Activated T-cell treated with anti-CD3 and anti-CD28 coated beads, Interleukin-2, amount 50 U/mL, for 72 hours (primary cell): ENCODE measurements at regions not wholly inside any gene's neighbourhood (a gene's known extent, or its start where the extent isn't known, plus 50 kb on each side); places are given as distances from the start of the nearest gene placed in this dataset.
"Not testable (repeated sequence)": the region's sequence is repeated elsewhere in the genome, so short reads cannot be mapped to it uniquely, and the experiment has no call there.

Experiments used
- ATAC-seq, 2 donors: fragments of 150-1000 bp; cut with Tn5 transposase; replicated peaks in 1 of 2; 2 replicates each; pipeline ENCODE4 v1.10.0; 2021; ENCODE audit warnings: moderate library complexity in 2 of 2, mild to moderate bottlenecking in 1 of 2
- DNase-seq, 2 donors: peaks; one replicate each; pipeline ENCODE4 v3.0.0; 2021 to 2022; ENCODE audit warnings: mixed read lengths in 1 of 2
- H3K27ac Mint-ChIP-seq: one replicate; pipeline ENCODE4 v1.8.0; 2022; ENCODE audit warnings: mild to moderate bottlenecking, moderate library complexity, mixed read lengths
- H3K27me3 Mint-ChIP-seq: one replicate; pipeline ENCODE4 v1.8.0; 2022; ENCODE audit warnings: low read depth, mixed read lengths
- H3K36me3 Mint-ChIP-seq, 2 donors: one replicate each; pipeline ENCODE4 v1.8.0; 2022; ENCODE audit warnings: mixed read lengths in 2 of 2, mild to moderate bottlenecking in 1 of 2; ENCODE audit not compliant: insufficient read depth in 2 of 2
- H3K4me1 Mint-ChIP-seq: one replicate; pipeline ENCODE4 v1.8.0; 2022; ENCODE audit warnings: low read depth, mixed read lengths
- H3K4me3 Mint-ChIP-seq, 2 donors: one replicate each; pipeline ENCODE4 v1.8.0; 2022; ENCODE audit warnings: mild to moderate bottlenecking in 2 of 2, mixed read lengths in 2 of 2, moderate library complexity in 2 of 2
- H3K9me3 Mint-ChIP-seq, 2 donors: one replicate each; pipeline ENCODE4 v1.8.0; 2022; ENCODE audit warnings: mixed read lengths in 2 of 2

- peaks cover 14% of the 10 kb centered on the region for H3K4me1 Mint-ChIP-seq
- not testable (repeated sequence) for H3K27ac Mint-ChIP-seq, H3K36me3 Mint-ChIP-seq, H3K9me3 Mint-ChIP-seq, ATAC-seq, H3K4me3 Mint-ChIP-seq, H3K27me3 Mint-ChIP-seq, DNase-seq
Measured at GRCh38 chr7:6929588-6929987, 103.5 kb upstream of the CCZ1B start.

DNA sequence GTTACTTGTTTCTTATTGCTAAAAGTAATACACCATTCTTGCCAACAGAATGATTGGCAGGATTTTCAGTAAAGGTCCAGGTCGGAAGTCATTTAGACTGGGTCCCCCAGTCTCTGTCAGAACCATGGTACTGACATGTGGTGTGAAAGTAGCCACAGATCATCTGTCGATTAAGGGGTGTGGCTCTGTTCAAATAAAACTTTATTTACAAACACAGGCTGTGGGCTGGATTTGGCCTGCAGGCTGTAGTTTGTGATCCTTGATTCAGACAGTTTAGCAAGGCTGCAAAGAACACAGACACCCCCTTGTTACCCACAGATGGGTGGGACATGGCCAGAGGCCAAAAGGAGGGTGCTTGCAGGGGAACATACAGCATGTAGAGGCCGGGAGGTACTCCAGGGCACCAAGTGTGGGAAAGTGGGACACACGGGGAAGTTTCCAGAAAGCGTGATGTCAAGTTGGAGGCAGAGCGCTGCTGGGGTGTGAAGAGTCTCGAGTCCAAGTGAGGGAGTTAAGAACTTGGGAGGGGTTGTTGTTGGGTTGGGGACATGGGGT is 104.1 kb upstream of the CCZ1B start:
- not testable (repeated sequence) for H3K36me3 Mint-ChIP-seq, ATAC-seq, H3K9me3 Mint-ChIP-seq, H3K27me3 Mint-ChIP-seq, H3K27ac Mint-ChIP-seq, DNase-seq
- Mint-ChIP-seq H3K4me3 (peak overlapping the region in 1 of 2 donors; percentile 70), H3K4me1 (peaks cover 14% of the 10 kb centered on the region)

- Mint-ChIP-seq H3K4me1 (peaks cover 11% of the 10 kb centered on the region), H3K4me3 (peak overlapping the region in 1 of 2 donors; percentile 1)
- H3K27ac Mint-ChIP-seq, H3K27me3 Mint-ChIP-seq, H3K9me3 Mint-ChIP-seq, H3K36me3 Mint-ChIP-seq, ATAC-seq: not testable (repeated sequence)
- DNase-seq: peak; percentile 46 to 47
Measured at GRCh38 chr7:6930787-6931186, 104.7 kb upstream of the CCZ1B start.

DNA sequence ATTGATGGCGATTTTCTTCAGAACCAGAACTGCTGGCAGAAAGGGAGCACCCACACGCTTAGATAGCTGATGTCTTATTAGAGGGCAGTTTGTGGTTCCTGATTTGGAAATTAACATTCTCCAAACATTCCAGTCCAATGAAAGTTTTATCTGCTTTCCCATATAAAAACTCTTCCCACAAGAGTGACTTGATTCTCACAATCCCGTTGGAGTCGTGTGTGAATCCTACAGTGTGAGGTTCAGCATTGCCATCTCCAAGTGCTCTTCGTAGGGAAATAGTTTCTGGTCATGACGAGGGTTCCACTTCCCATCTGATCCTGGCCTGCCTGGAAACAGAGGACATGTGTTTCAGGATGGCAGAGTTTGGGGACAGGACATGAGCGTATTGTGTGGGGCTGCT is 105.4 kb upstream of the CCZ1B start:
- not testable (repeated sequence) for H3K27ac Mint-ChIP-seq, H3K4me1 Mint-ChIP-seq

DNA sequence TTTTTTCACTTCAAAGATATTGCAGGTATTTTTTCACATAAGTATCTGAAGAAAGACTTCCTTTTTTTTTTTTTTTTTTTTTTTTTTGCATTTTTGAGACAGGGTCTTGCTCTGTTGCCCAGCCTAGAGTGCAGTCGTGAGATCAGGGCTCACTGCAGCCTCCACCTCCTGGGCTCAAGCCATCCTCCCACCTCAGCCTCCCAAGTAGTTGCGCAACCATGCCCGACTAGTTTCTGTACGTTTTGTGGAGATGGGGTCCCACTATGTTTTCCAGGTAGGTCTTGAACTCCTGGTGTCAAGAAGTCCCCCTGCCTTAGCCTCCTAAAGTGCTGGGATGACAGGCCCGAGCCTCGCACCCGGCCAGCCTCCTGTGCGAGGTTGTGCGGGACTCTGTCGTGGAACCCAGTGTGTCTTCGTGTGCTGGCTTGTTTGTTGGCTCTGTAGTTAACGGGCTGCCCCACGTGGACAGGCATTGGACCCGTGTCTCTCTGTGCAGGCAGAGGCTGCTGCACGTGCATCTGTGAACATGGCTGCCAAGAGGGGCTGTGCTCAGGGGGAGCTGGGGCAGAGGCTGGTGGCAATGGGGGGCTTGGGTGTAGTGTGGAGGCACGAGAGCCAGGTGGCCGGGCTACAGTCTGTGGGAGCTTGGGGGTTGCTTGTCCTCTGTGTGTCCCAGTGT is 108.0 kb upstream of the CCZ1B start:
- not testable (repeated sequence) for H3K9me3 Mint-ChIP-seq, DNase-seq, H3K36me3 Mint-ChIP-seq, H3K4me3 Mint-ChIP-seq, ATAC-seq, H3K4me1 Mint-ChIP-seq, H3K27ac Mint-ChIP-seq, H3K27me3 Mint-ChIP-seq

More for the DNA sequence above, 105.4 kb upstream of the CCZ1B start:
- not testable (repeated sequence) for H3K27me3 Mint-ChIP-seq, H3K9me3 Mint-ChIP-seq, H3K4me3 Mint-ChIP-seq, DNase-seq, ATAC-seq, H3K36me3 Mint-ChIP-seq

GRCh38 chr7:6934981-6935380 is 108.9 kb upstream of the CCZ1B start:
- DNase-seq (no peak), ATAC-seq (no peak)
- Mint-ChIP-seq H3K27me3 (no peaks in the 10 kb centered on the region), H3K4me1 (peaks cover 5% of the 10 kb centered on the region), H3K4me3 (no peak overlapping the region), H3K36me3 (no peaks in the 10 kb centered on the region), H3K27ac (no peak overlapping the region), H3K9me3 (no peaks in the 10 kb centered on the region)

GRCh38 chr7:6936626-6937025 is 110.6 kb upstream of the CCZ1B start:
- not testable (repeated sequence) for H3K27ac Mint-ChIP-seq, H3K36me3 Mint-ChIP-seq, H3K9me3 Mint-ChIP-seq, H3K4me1 Mint-ChIP-seq, DNase-seq, H3K27me3 Mint-ChIP-seq, ATAC-seq, H3K4me3 Mint-ChIP-seq

DNA sequence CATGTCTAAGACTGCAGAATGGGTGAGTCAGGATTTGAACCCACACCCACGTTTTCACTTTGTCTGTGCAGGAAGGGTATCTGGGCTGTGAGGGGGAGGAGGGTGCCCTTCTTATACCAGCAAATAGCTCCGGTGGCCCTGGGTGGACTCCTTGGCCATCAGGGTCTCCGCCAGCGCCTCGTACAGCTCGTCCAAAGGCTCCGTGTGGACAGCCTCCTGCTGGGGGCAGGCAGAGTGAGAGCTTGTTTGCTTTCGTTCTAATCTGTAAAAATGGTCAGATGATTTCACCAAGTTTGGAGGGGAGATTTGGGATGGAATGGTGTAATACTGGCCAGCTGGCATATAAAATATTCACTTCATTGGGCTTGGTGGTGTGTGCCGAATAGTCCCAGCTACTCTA is 111.7 kb upstream of the CCZ1B start:
- not testable (repeated sequence) for ATAC-seq, H3K27me3 Mint-ChIP-seq, H3K4me3 Mint-ChIP-seq, DNase-seq, H3K36me3 Mint-ChIP-seq, H3K27ac Mint-ChIP-seq, H3K9me3 Mint-ChIP-seq, H3K4me1 Mint-ChIP-seq

DNA sequence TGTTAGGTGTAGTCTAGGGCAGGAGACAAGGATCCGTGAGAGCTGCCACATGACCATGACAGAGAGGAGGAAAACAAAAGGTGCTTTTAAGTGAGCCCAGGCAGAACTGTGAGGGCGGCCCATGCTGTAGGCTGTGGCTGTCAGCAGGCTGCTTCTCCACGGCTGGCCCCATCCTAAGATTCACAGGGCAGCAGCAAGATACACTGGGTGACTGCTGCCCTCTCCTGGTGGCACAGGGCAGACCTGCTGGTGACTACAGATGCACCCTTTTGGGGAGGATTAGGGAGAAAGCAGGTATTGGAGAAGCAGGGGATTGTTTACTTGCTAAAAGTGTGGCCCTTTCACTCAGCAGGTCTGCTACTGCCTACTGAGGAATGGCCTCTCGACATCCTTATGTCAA is 112.2 kb upstream of the CCZ1B start:
- H3K4me3 Mint-ChIP-seq: not testable (repeated sequence)

GRCh38 chr7:6939126-6939525 is 113.1 kb upstream of the CCZ1B start:
- not testable (repeated sequence) for H3K4me1 Mint-ChIP-seq, H3K36me3 Mint-ChIP-seq

More for the DNA sequence above, 112.2 kb upstream of the CCZ1B start:
- not testable (repeated sequence) for H3K27me3 Mint-ChIP-seq, ATAC-seq, H3K27ac Mint-ChIP-seq, H3K9me3 Mint-ChIP-seq, H3K4me1 Mint-ChIP-seq, H3K36me3 Mint-ChIP-seq
- DNase-seq: peak; percentile 15 to 18

DNA sequence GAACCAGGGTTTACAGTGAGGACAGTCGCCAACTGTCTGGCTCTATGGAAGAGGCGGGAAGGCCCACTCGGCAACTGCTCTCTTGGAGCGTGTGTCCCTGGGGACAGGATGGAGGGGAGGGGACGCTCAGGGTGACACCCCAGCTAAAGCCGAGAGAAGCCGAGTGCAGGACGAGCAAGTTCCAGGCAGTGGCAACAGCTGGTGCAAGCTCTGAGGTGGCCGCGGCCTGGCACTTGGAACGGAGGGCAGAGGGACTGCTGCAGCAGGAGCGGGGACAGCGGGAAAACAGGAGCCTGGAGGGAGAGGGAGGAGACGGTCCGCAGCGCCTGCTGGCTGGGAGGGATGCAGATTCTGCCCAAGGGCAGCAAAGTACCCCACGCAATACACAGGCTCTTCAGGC is 113.8 kb upstream of the CCZ1B start:
- H3K27ac Mint-ChIP-seq, ATAC-seq, H3K4me1 Mint-ChIP-seq, DNase-seq, H3K9me3 Mint-ChIP-seq, H3K4me3 Mint-ChIP-seq, H3K27me3 Mint-ChIP-seq, H3K36me3 Mint-ChIP-seq: not testable (repeated sequence)

More at GRCh38 chr7:6939126-6939525, 113.1 kb upstream of the CCZ1B start:
- not testable (repeated sequence) for H3K27ac Mint-ChIP-seq, H3K4me3 Mint-ChIP-seq, ATAC-seq, H3K9me3 Mint-ChIP-seq, H3K27me3 Mint-ChIP-seq, DNase-seq

DNA sequence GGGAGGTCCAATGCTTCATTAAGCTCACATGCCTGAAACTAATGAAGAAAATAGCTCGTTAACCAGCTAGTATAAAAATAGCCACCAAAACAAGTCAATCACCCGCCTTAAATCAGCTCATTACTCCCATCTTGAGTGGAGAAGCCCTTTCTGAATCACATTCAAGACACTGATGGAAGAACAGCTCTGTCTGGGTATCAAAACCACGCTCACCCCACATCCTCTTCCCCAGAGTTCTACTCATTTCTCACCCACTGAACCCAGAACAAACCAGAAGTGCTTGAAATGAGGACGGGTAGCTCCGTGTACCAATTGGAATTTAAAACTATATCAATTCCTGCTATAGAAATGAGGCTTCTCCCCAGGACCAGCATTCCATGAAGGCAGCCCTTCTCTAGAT is 120.8 kb upstream of the CCZ1B start:
- H3K36me3 Mint-ChIP-seq, H3K4me1 Mint-ChIP-seq, DNase-seq, H3K9me3 Mint-ChIP-seq, H3K4me3 Mint-ChIP-seq, ATAC-seq, H3K27ac Mint-ChIP-seq: not testable (repeated sequence)
- H3K27me3 Mint-ChIP-seq: peaks cover 18% of the 10 kb centered on the region

DNA sequence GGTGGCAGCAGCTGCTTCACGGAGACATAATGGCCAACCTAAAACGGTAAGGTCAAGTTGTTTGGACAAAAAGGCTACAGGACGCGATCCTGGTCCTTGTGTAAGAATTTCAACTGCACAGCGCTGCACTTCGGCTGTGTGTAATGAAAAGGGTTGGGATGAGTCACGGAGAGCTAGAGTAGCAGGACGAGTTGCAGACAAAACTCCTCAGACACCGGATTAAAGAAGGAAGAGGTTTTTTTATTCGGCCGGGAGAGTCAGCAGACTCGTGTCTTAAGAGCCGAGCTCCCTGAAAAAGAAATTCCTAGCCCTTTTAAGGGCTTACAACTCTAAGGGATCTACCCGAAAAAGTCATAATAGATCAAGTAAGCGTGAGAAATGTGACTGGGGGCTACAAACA is 124.2 kb upstream of the CCZ1B start:
- H3K27me3 Mint-ChIP-seq: peaks cover 18% of the 10 kb centered on the region
- not testable (repeated sequence) for H3K9me3 Mint-ChIP-seq, H3K4me1 Mint-ChIP-seq, H3K36me3 Mint-ChIP-seq, H3K4me3 Mint-ChIP-seq, ATAC-seq, DNase-seq, H3K27ac Mint-ChIP-seq

DNA sequence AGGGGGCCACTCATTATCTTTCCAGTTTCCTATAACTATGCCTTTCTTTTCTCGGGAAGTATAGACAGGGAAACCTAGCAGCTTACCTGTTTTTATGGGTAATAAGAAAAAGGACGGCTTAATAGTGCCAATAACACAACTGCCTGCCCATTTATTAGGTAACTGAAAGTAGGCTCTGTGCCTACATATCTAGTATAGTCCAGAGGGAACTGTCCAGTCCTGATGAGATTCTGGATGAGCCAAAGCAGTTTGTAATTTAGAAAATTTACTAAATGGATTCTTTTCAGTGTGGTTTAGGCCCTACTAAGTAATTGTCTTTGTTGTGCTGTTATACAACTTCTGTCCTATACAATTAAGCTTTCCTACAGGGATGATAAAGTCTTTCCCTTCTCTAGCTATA is 125.5 kb upstream of the CCZ1B start:
- not testable (repeated sequence) for ATAC-seq, H3K4me3 Mint-ChIP-seq, H3K27ac Mint-ChIP-seq, H3K36me3 Mint-ChIP-seq, DNase-seq, H3K9me3 Mint-ChIP-seq, H3K4me1 Mint-ChIP-seq
- peaks cover 14% of the 10 kb centered on the region for H3K27me3 Mint-ChIP-seq
